HUDEP-2 (cell line): ENCODE measurements at regions not wholly inside any gene's neighbourhood (a gene's known extent, or its start where the extent isn't known, plus 50 kb on each side); places are given as distances from the start of the nearest gene placed in this dataset.
"Not testable (repeated sequence)": the region's sequence is repeated elsewhere in the genome, so short reads cannot be mapped to it uniquely, and the experiment has no call there.

ENCODE experiments used
- DNase-seq, 76 experiments: peaks; one replicate each; lab custom pipeline; 2025; ENCODE audit not compliant: unreplicated experiment in 76 of 76; lab: John Stamatoyannopoulos, UW

GRCh38 chr6:169379495-169380070 is 125.9 kb upstream of the THBS2 start:
- DNase-seq, result no peak

GRCh38 chr6:169378620-169379381 is 125.2 kb upstream of the THBS2 start:
- no peak for DNase-seq

DNA sequence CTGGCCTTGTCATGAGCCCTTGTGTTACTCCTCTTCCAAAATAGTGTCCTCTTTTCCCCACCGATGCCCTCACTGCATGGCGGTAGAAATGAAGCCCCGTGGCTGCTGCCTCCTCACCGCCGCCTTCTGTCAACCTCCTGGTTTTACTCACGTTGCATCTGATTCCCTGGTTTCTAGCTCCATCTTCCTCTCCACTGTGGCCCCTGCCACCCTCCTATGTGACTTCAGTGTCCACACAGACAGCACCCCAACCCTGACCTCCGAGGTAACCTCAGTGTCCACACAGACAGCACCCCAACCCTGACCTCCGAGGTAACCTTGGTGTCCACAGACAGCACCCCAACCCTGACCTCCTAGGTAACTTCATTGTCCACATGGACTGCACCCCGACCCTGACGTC is 122.8 kb upstream of the THBS2 start:
- DNase-seq, result no peak

GRCh38 chr6:169372589-169372988 is 118.9 kb upstream of the THBS2 start:
- DNase-seq, result no peak

GRCh38 chr6:169371344-169372127 is 117.9 kb upstream of the THBS2 start:
- DNase-seq, result no peak

DNA sequence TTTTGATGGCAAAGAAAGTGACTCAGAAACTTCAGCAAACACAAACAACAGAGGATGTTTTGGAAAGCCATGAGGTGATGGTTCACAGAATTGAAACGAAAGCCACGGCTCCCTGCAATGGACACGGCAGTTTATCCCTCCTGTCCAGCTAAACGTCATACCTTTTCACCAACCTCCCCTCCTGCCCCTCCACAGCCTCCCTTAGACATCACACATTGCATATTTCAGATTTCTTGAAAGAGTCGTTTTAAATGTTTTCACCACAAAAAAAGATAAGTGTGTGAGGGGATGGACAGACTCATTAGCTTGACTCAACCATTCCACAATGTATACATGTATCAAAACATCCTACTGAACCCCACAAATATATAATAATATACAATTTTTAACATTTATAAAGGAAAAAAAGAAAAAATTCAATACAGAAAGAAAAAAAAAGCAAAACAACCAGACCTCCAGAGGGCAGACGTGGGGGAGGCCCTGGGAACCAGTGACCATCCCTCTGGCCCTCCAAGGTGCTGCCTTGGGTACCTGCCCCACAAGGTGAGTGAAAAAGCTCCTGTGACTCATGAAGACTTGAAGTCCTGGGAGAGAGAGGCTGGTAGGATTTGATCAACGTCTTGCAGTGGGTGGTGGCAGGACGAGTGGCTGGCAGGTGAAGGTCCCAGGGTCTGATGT is 117.2 kb upstream of the THBS2 start:
- no peak for DNase-seq

DNA sequence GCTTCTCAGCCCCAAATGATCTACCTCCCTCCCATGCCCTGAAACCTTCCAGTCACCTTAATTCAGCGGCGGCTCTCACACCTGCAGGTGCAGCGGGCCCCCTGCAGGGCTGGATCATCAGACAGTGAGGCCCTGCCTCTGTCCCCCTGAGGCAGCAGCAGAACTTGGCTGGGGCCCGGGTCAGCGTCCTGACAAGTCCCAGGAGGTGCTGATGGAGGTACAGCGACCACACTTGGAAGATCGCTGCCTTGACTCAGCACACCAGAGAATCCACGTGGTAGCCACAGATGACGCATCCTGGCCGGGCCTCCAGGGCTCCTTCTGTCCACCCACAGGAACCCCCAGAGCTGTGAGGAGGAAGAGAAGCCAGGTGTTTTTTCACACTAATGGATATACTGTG is 116.4 kb upstream of the THBS2 start:
- no peak for DNase-seq

GRCh38 chr6:169368200-169368599 is 114.6 kb upstream of the THBS2 start:
- DNase-seq, result no peak

DNA sequence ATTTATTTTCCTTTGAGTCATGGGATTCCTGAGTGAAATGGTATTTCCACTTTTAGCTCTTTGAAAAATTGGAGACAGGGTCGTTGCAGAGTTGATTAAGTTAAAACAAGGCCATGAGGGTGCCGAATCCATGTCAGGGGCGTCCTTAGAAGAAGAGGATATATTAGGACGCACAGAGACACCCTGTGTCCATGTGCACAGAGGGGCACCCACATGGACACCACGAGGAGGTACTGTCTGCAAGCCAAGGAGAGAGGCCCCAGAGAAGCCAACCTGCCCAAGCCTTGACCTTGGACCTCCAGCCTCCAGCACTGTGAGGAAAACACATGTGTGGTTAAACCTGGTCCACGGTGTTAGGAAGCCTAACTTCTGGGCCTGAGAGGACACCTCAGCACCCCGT is 113.9 kb upstream of the THBS2 start:
- no peak for DNase-seq

- DNase-seq, result no peak
These were observed 112.7 kb upstream of the THBS2 start for GRCh38 chr6:169366258-169366901.

GRCh38 chr6:169365567-169366257 is 112.1 kb upstream of the THBS2 start:
- no peak for DNase-seq

GRCh38 chr6:169363590-169363989 is 109.9 kb upstream of the THBS2 start:
- no peak for DNase-seq

DNA sequence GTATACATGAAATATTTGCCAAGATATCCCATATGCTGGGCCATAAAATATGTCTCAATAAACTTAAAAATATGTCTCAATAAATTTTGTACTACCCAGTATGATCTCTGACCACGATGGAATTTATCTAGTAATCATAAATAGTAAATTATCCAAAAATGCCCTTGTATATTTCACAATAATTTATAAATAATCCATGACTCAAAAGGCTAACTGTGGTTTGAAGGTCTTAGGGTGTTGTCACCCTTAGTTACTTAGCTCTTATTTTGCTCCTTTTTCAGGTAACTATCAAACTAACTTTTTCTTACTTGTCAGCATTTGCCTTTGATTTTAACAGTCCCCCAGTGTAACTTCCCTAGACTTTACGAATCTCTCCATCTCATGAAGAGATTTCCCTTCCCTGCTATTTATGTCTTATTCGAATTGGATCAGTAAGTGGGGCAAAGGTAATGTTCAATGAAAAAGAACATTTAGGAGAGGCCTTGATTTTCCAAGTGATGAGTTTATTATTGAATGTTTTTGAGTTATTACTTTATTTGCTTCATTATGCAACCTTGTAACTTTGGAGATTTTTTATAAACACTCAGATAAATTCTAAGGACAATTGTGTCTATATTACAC is 109.0 kb upstream of the THBS2 start:
- DNase-seq, result no peak

- DNase-seq, result not testable (repeated sequence)
These were observed 101.4 kb upstream of the THBS2 start for GRCh38 chr6:169355001-169355400.

DNA sequence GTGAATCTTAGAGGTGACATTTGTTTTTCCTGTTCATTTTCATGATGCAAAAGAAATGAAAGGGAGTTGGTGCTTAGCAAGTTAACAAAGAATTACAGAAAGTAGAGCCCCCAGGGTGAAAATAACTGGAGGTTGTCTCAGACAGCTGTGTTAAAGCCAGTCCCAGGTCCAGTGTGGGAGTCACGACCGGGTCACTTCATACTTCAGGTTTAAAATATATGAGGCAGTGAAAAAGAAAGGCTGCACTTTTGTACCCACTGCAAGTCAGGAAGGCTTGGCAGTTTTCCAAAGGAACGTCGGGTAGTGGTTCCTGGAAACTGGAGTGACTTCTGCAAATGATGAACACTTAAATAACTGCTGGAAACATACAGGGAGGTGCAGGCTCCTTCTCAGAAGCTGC is 91.5 kb upstream of the THBS2 start:
- DNase-seq, result peak in 19 of 76 experiments; percentile 6 to 61 (median 23)

GRCh38 chr6:169344750-169345065 is 91.1 kb upstream of the THBS2 start:
- no peak for DNase-seq

DNA sequence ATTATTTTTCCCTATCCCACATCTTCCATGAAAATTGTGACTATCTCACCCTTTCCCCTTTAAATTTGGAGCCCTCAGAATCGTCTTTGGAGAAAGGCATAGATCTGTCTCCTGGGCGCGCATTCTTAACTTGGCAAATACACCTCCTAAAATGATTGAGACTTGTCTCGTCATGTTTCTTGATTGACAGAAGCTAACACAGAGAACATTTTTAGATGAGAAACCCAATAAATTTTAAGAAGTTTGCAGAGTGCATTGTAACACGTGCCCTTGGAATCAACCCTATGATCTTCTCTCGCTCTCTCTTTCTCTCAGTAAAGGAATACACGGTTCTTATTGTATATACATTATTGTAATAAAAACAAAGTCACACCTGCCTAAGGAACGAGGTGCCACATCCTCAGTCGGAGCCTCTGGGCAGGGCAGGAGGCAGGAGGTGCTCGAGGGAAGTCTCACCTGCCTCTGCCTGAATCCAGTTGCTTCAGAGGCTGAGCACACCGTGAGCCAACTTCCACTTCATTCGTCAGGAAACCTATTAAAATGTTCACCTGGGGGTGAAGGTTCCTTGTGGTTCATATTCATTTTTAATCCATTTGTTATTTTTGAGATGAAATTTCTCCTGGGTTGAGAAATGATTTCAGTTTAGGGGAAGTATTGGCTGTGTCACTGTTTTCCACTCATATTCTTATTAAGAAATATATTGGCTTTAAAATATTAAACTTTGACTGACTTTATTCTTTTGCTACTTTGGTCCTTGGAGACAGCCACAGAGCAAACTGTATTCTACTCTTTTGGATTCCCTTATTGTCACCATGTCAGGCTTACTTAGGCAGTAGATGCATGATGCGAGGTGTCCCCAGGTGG is 90.5 kb upstream of the THBS2 start:
- DNase-seq, result no peak

DNA sequence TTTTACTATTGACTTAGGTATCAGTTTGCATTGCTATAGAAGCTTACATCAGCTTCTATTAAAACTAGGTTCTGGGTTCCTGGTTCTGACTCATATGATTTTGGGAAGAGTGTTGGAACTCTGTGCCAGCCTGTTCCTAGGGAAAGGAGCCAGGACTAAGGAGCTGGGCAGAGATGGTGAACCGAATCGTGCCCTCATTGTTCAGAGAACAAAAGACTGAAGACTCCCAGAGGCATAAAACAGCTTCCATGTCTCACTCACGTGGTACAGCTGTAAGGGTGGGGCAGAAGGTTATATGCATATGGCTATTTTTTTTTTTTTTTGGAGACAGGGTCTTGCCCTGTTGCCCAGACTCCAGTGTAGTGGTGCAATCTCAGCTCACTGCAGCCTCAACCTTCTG is 89.1 kb upstream of the THBS2 start:
- DNase-seq, result no peak

DNA sequence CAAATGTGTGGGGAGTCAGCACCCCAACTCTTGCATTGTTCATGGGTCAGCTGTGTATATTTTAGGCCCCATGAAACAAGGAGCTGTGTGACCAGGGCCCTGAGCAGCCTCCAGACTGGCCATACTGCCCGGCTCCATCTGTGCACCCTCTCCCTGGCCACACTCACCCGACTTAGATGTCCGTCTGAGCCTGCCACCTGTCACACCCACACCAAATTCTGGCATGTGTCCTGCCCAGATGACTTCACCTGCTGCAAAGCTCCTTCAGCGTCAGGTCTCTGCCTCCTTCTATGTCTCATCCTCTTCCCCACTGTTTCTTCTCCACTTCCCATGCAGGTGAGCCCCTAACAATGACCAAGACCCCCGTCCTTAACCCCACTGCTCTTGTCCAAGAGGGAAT is 88.1 kb upstream of the THBS2 start:
- no peak for DNase-seq
